Breast epithelium (tissue), 4 donors: ENCODE measurements at regions not wholly inside any gene's neighbourhood (a gene's known extent, or its start where the extent isn't known, plus 50 kb on each side); places are given as distances from the start of the nearest gene placed in this dataset.

Source experiments
- DNase-seq, 2 donors: peaks; one replicate each; pipeline ENCODE4 v3.0.0-alpha.2; 2019; ENCODE audit warnings: low spot score in 2 of 2
- H3K27ac ChIP-seq, 2 donors: fragments of 200-600 bp; sonication (generic) in 1 of 2; one replicate each; pipeline ENCODE4 v1.5.1; 2016 to 2019; ENCODE audit warnings: mild to moderate bottlenecking in 1 of 2
- H3K27me3 ChIP-seq, 2 donors: fragments of 200-600 bp; sonication (generic) in 1 of 2; one replicate each; pipeline versions ENCODE4 v1.5.1 to v1.6.0; 2017 to 2019; ENCODE audit warnings: control low read depth in 1 of 2, mild to moderate bottlenecking in 1 of 2
- H3K36me3 ChIP-seq: fragments of 200-600 bp; one replicate; pipeline ENCODE4 v1.5.1; 2019
- H3K4me1 ChIP-seq, 2 donors: fragments of 200-600 bp; sonication (generic); one replicate each; pipeline ENCODE4 v1.5.1; 2016 to 2019; ENCODE audit warnings: control low read depth in 1 of 2
- H3K4me3 ChIP-seq, 3 donors: fragments of 200-600 bp; sonication (generic); 1 replicate in 2 of 3; 2 replicates in 1 of 3; pipeline ENCODE4 v1.5.1; 2016 to 2019; ENCODE audit warnings: mild to moderate bottlenecking in 3 of 3, moderate library complexity in 2 of 3
- H3K9me3 ChIP-seq, 2 donors: fragments of 200-600 bp; sonication (generic) in 1 of 2; one replicate each; pipeline ENCODE4 v1.5.1; 2016 to 2019; ENCODE audit warnings: control low read depth in 1 of 2
- CTCF ChIP-seq, 3 donors: fragments of 450-650 bp; IDR thresholded peaks; one replicate each; pipeline ENCODE4 v1.5.1; 2016 to 2017; ENCODE audit warnings: antibody characterized with exemption in 3 of 3, mild to moderate bottlenecking in 3 of 3, moderate library complexity in 3 of 3
- POLR2A ChIP-seq: fragments of 450-650 bp; IDR thresholded peaks from one replicate; pipeline ENCODE4 v1.6.1; 2016; ENCODE audit warnings: antibody characterized with exemption, mild to moderate bottlenecking, moderate library complexity
- POLR2AphosphoS5 ChIP-seq, 3 donors: sonication (generic); formaldehyde crosslinking; IDR thresholded peaks; one replicate each; pipeline ENCODE4 v1.6.1; 2017; ENCODE audit warnings: antibody characterized with exemption in 3 of 3
- intact Hi-C: fragments of 100-400 bp; cut with DNase I; formaldehyde crosslinking; loops from one replicate; pipeline ENCODE4 v1.15.1; 2023; ENCODE audit warnings: low total_unique reads

GRCh38 chr1:11422686-11423085 is 56.3 kb upstream of the DISP3 start:
- intact Hi-C loops = no loop called here
- Histone ChIP-seq H3K9me3 (no peaks in the 10 kb centered on the region), H3K4me1 (no peaks in the 10 kb centered on the region), H3K27ac (no peak overlapping the region), H3K36me3 (no peaks in the 10 kb centered on the region), H3K4me3 (no peak overlapping the region), H3K27me3 (peaks cover 0 to 15% of the 10 kb centered on the region in 2 donors)
- DNase-seq = no peak
- TF ChIP-seq POLR2A = no peak
- no peak for TF ChIP-seq CTCF (IDR thresholded peaks at IDR 0.05)
- TF ChIP-seq POLR2AphosphoS5 (IDR thresholded peaks at IDR 0.05) = no peak

- TF ChIP-seq POLR2A (no peak), POLR2AphosphoS5 (IDR thresholded peaks at IDR 0.05) (no peak), CTCF (IDR thresholded peaks at IDR 0.05) (no peak)
- no peaks in the 10 kb centered on the region for H3K4me1 ChIP-seq
- no peaks in the 10 kb centered on the region for H3K36me3 ChIP-seq
- H3K27me3 ChIP-seq = peaks cover 0 to 4% of the 10 kb centered on the region in 2 donors
- no peaks in the 10 kb centered on the region for H3K9me3 ChIP-seq
- intact Hi-C loops = no loop called here
- no peak overlapping the region for H3K27ac ChIP-seq
- DNase-seq = no peak
- no peak overlapping the region for H3K4me3 ChIP-seq
These were observed 52.3 kb upstream of the DISP3 start for GRCh38 chr1:11426617-11427016.

DNA sequence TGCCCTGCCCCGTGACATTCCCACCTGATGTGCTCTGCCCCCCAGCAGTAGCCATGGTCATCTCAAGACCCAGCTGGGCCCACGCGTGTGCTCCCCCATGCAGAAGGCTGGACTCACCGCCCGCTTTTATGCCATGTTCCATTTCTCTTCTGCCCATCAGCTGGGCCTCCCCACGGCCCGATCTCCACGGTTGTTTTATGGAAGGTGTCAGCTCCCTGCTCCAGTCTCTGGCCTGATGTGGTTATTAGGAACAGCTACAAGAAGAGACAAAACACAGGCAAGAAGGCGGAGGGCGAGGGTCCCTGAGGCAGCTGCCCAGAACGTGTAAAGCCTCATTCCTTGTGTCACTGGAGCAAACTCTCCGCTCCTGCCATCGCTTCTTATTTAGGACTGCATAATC is 50.2 kb upstream of the DISP3 start:
- Histone ChIP-seq H3K27ac (no peak overlapping the region), H3K9me3 (no peaks in the 10 kb centered on the region), H3K36me3 (no peaks in the 10 kb centered on the region), H3K27me3 (no peaks in the 10 kb centered on the region), H3K4me3 (no peak overlapping the region), H3K4me1 (no peaks in the 10 kb centered on the region)
- intact Hi-C loops = no loop called here
- no peak for DNase-seq
- TF ChIP-seq POLR2AphosphoS5 (IDR thresholded peaks at IDR 0.05) = no peak
- no peak for TF ChIP-seq CTCF (IDR thresholded peaks at IDR 0.05)
- no peak for TF ChIP-seq POLR2A
